SK-N-SH (cell line): ENCODE measurements at regions not wholly inside any gene's neighbourhood (a gene's known extent, or its start where the extent isn't known, plus 50 kb on each side); places are given as distances from the start of the nearest gene placed in this dataset.

Experiments used
- CTCF ChIP-seq: fragments of 200-600 bp; sonication (generic); IDR thresholded peaks from 2 replicates; pipeline ENCODE4 v1.6.1; 2017; ENCODE audit warnings: antibody characterized with exemption, mild to moderate bottlenecking, moderate library complexity
- EP300 ChIP-seq, 2 experiments: IDR thresholded peaks; 2 replicates each; pipeline versions ENCODE4 v1.4.0 to v1.6.1; 2012; ENCODE audit warnings: borderline replicate concordance in 1 of 2, low read depth in 1 of 2, low read length in 1 of 2
- EZH2phosphoT487 ChIP-seq: fragments of 200-600 bp; sonication (generic); IDR thresholded peaks from 2 replicates; pipeline ENCODE4 v1.6.1; 2017; ENCODE audit warnings: low read depth, mixed run types, mild to moderate bottlenecking, antibody characterized with exemption, moderate library complexity, borderline replicate concordance
- GABPA ChIP-seq: IDR thresholded peaks from 2 replicates; pipeline ENCODE4 v1.4.0; 2012; ENCODE audit warnings: low read depth, mild to moderate bottlenecking
- NFIC ChIP-seq: IDR thresholded peaks from 2 replicates; pipeline ENCODE4 v1.4.0; 2012; ENCODE audit warnings: borderline replicate concordance
- NRF1 ChIP-seq: IDR thresholded peaks from 2 replicates; pipeline ENCODE4 v1.6.1; 2012; ENCODE audit warnings: low read depth, mild to moderate bottlenecking, low read length
- RAD21 ChIP-seq: IDR thresholded peaks from 2 replicates; pipeline ENCODE4 v1.6.1; 2012; ENCODE audit warnings: mild to moderate bottlenecking, low read length
- REST ChIP-seq: IDR thresholded peaks from 2 replicates; pipeline ENCODE4 v1.6.1; 2012; ENCODE audit warnings: mild to moderate bottlenecking, low read depth, low read length, moderate library complexity
- RFX5 ChIP-seq: IDR thresholded peaks from 2 replicates; pipeline ENCODE4 v1.6.1; 2012; ENCODE audit warnings: mild to moderate bottlenecking, improper control_type of control experiment, low read length
- SMC3 ChIP-seq: IDR thresholded peaks from 2 replicates; pipeline ENCODE4 v1.6.1; 2012; ENCODE audit warnings: low read depth, low read length, improper control_type of control experiment
- TAF1 ChIP-seq: IDR thresholded peaks from 2 replicates; pipeline ENCODE4 v1.6.1; 2012; ENCODE audit warnings: low read depth, mild to moderate bottlenecking, low read length, moderate library complexity, borderline replicate concordance
- TCF12 ChIP-seq: IDR thresholded peaks from 2 replicates; pipeline ENCODE4 v1.4.0; 2012
- TEAD4 ChIP-seq: IDR thresholded peaks from 2 replicates; pipeline ENCODE4 v1.4.0; 2012; ENCODE audit warnings: mild to moderate bottlenecking, borderline replicate concordance; ENCODE audit not compliant: insufficient read depth
- USF1 ChIP-seq: IDR thresholded peaks from 2 replicates; pipeline ENCODE4 v1.4.0; 2012; ENCODE audit warnings: low read depth, borderline replicate concordance

- TF ChIP-seq USF1 = no peak
- no peak for TF ChIP-seq CTCF
- no peak for TF ChIP-seq REST
- no peak for TF ChIP-seq TCF12
- no peak for TF ChIP-seq TAF1
- TF ChIP-seq GABPA = no peak
- TF ChIP-seq NFIC = no peak
- TF ChIP-seq RFX5 = no peak
- no peak for TF ChIP-seq NRF1
- no peak for TF ChIP-seq TEAD4
- no peak for TF ChIP-seq SMC3
- TF ChIP-seq RAD21 = no peak
- TF ChIP-seq EP300 (IDR thresholded peaks at IDR 0.05; ENCODE audit: borderline replicate concordance in 1 of 2, low read depth in 1 of 2, low read length in 1 of 2) = no peak
- TF ChIP-seq EZH2phosphoT487 = no peak
These were observed 67.2 kb upstream of the FSTL4 start for GRCh38 chr5:133679534-133679933.
